Progenitor cell of endocrine pancreas (in vitro differentiated cells): ENCODE measurements at regions not wholly inside any gene's neighbourhood (a gene's known extent, or its start where the extent isn't known, plus 50 kb on each side); places are given as distances from the start of the nearest gene placed in this dataset.

Source experiments
- DNase-seq: peaks from one replicate; pipeline ENCODE4 v3.0.0; 2021; ENCODE audit warnings: low spot score; ENCODE audit not compliant: unreplicated experiment
- H3K27ac Mint-ChIP-seq: 2 replicates; pipeline ENCODE4 v1.8.0; 2021; ENCODE audit warnings: mild to moderate bottlenecking, moderate library complexity, mixed read lengths
- H3K27me3 Mint-ChIP-seq: 2 replicates; pipeline ENCODE4 v1.8.0; 2021; ENCODE audit warnings: mixed read lengths
- H3K36me3 Mint-ChIP-seq: 2 replicates; pipeline ENCODE4 v1.8.0; 2022; ENCODE audit warnings: mixed read lengths; ENCODE audit not compliant: insufficient read depth
- H3K4me1 Mint-ChIP-seq: 2 replicates; pipeline ENCODE4 v1.8.0; 2021; ENCODE audit warnings: low read depth, mixed read lengths
- H3K4me3 Mint-ChIP-seq: 2 replicates; pipeline ENCODE4 v1.8.0; 2021; ENCODE audit warnings: low read depth, mild to moderate bottlenecking, moderate library complexity, mixed read lengths
- H3K9me3 Mint-ChIP-seq: 2 replicates; pipeline ENCODE4 v1.8.0; 2021; ENCODE audit warnings: low read depth, mixed read lengths
- TF ChIP-seq, protein P1 (sequence below): fragments of 200-600 bp; sonication (generic); IDR thresholded peaks from one replicate; pipeline ENCODE4 v1.5.0; 2021; ENCODE audit warnings: antibody characterized with exemption, mild to moderate bottlenecking; ENCODE audit not compliant: unreplicated experiment

GRCh38 chr1:17907999-17908398, 152.9 kb downstream of the ACTL8 start:
- Mint-ChIP-seq H3K4me1 (peaks cover 14% of the 10 kb centered on the region), H3K27ac (no peak overlapping the region), H3K27me3 (peaks cover 54% of the 10 kb centered on the region), H3K36me3 (no peaks in the 10 kb centered on the region), H3K9me3 (no peaks in the 10 kb centered on the region), H3K4me3 (no peak overlapping the region)
- DNase-seq: no peak
- TF ChIP-seq, protein P1, sequence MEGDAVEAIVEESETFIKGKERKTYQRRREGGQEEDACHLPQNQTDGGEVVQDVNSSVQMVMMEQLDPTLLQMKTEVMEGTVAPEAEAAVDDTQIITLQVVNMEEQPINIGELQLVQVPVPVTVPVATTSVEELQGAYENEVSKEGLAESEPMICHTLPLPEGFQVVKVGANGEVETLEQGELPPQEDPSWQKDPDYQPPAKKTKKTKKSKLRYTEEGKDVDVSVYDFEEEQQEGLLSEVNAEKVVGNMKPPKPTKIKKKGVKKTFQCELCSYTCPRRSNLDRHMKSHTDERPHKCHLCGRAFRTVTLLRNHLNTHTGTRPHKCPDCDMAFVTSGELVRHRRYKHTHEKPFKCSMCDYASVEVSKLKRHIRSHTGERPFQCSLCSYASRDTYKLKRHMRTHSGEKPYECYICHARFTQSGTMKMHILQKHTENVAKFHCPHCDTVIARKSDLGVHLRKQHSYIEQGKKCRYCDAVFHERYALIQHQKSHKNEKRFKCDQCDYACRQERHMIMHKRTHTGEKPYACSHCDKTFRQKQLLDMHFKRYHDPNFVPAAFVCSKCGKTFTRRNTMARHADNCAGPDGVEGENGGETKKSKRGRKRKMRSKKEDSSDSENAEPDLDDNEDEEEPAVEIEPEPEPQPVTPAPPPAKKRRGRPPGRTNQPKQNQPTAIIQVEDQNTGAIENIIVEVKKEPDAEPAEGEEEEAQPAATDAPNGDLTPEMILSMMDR: no peak

GRCh38 chr1:17908945-17909344, 153.8 kb downstream of the ACTL8 start:
- TF ChIP-seq, protein P1: no peak
- no peak for DNase-seq

DNA sequence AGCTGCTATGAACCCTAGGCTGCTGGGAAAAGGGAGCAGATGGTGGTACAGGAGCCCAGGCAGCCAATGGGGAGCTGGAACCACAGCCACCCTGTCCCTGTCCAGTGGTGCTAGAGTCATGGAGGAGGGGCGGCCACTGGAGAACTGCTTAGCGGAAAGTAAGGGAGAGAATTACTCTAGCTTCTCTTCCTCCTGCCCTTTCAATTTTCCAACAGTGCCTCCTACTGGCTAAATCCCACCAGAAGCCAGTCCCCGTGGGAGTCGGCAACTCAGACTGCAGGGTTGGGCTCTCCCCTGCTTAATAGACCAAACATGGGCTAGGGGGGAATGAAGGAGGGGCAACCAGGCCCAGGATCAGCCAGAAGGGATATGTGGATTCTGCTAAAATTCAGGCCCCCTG, 154.5 kb downstream of the ACTL8 start:
- Mint-ChIP-seq H3K9me3 (no peaks in the 10 kb centered on the region), H3K36me3 (no peaks in the 10 kb centered on the region), H3K4me1 (peaks cover 13% of the 10 kb centered on the region), H3K27ac (no peak overlapping the region), H3K27me3 (peaks cover 68% of the 10 kb centered on the region), H3K4me3 (no peak overlapping the region)
- no peak for DNase-seq
- TF ChIP-seq, protein P1: peak; percentile 14

More at GRCh38 chr1:17908945-17909344, 153.8 kb downstream of the ACTL8 start:
- Mint-ChIP-seq H3K9me3 (no peaks in the 10 kb centered on the region), H3K4me3 (no peak overlapping the region), H3K36me3 (no peaks in the 10 kb centered on the region), H3K27ac (no peak overlapping the region), H3K27me3 (peaks cover 61% of the 10 kb centered on the region), H3K4me1 (peaks cover 14% of the 10 kb centered on the region)

DNA sequence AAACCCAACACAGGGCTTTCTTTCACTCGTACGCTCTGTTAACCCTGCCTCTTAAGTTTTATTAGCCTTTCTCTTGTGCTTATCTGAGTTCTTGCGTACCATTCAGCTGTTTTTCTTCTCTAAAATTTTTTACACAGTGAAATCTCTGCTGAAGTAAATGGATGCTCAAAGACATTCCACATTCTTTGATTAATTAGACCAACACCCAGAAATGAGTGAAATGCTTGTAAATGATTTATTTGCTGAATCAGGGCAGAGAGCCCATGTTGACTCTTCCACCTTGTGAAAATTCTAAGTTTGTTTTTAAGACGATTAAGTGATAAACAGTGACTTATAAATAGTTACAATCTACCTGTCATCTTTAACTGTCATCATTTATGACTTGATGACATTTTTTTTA, 156.7 kb downstream of the ACTL8 start:
- TF ChIP-seq, protein P1: no peak
- H3K27ac Mint-ChIP-seq: no peak overlapping the region
- H3K27me3 Mint-ChIP-seq: peaks cover 75% of the 10 kb centered on the region
- DNase-seq: no peak
- H3K36me3 Mint-ChIP-seq: no peaks in the 10 kb centered on the region
- H3K4me3 Mint-ChIP-seq: no peak overlapping the region
- peaks cover 27% of the 10 kb centered on the region for H3K4me1 Mint-ChIP-seq
- H3K9me3 Mint-ChIP-seq: no peaks in the 10 kb centered on the region

- no peak overlapping the region for H3K27ac Mint-ChIP-seq
- no peak for DNase-seq
- no peaks in the 10 kb centered on the region for H3K9me3 Mint-ChIP-seq
- H3K36me3 Mint-ChIP-seq: no peaks in the 10 kb centered on the region
- peaks cover 28% of the 10 kb centered on the region for H3K4me1 Mint-ChIP-seq
- TF ChIP-seq, protein P1: no peak
- no peak overlapping the region for H3K4me3 Mint-ChIP-seq
- H3K27me3 Mint-ChIP-seq: peaks cover 72% of the 10 kb centered on the region
Measured at GRCh38 chr1:17912491-17912890, 157.4 kb downstream of the ACTL8 start.
